Gastrocnemius medialis (tissue), 4 donors: ENCODE measurements at regions not wholly inside any gene's neighbourhood (a gene's known extent, or its start where the extent isn't known, plus 50 kb on each side); places are given as distances from the start of the nearest gene placed in this dataset.

ENCODE experiments used
- ATAC-seq, 2 donors: fragments of 150-250 bp; one replicate each; pipeline ENCODE4 v1.9.1; 2016
- DNase-seq, 2 donors: peaks; one replicate each; pipeline ENCODE4 v3.0.0-alpha.2; 2019
- H3K27ac ChIP-seq, 4 donors: fragments of 200-600 bp; sonication (generic); 1 replicate in 1 of 4; 2 replicates in 3 of 4; pipeline ENCODE4 v1.5.1; 2016 to 2018; ENCODE audit warnings: mild to moderate bottlenecking in 2 of 4, moderate library complexity in 1 of 4
- H3K27me3 ChIP-seq, 3 donors: fragments of 200-600 bp; sonication (generic) in 2 of 3; 1 replicate in 1 of 3; 2 replicates in 2 of 3; pipeline versions ENCODE4 v1.5.1 to v1.6.0; 2016 to 2019; ENCODE audit warnings: mild to moderate bottlenecking in 1 of 3, moderate library complexity in 1 of 3
- H3K36me3 ChIP-seq, 2 donors: fragments of 200-600 bp; sonication (generic) in 1 of 2; one replicate each; pipeline ENCODE4 v1.5.1; 2017 to 2018
- H3K4me1 ChIP-seq, 2 donors: fragments of 200-600 bp; sonication (generic) in 1 of 2; one replicate each; pipeline ENCODE4 v1.5.1; 2016 to 2017; ENCODE audit warnings: mild to moderate bottlenecking in 2 of 2
- H3K4me3 ChIP-seq, 4 donors: fragments of 200-600 bp; sonication (generic) in 3 of 4; 1 replicate in 1 of 4; 2 replicates in 3 of 4; pipeline ENCODE4 v1.5.1; 2016 to 2019; ENCODE audit warnings: mild to moderate bottlenecking in 2 of 4
- H3K9me3 ChIP-seq, 3 donors: fragments of 200-600 bp; sonication (generic) in 2 of 3; 1 replicate in 1 of 3; 2 replicates in 2 of 3; pipeline ENCODE4 v1.5.1; 2016 to 2019
- CTCF ChIP-seq, 5 experiments: fragments of 450-650 bp in 3 of 5; fragments of 200-600 bp in 2 of 5; sonication (generic) in 2 of 5; IDR thresholded peaks in 4 of 5; conservative IDR thresholded peaks in 1 of 5; 1 replicate in 4 of 5; 2 replicates in 1 of 5; pipeline ENCODE4 v1.5.1; 2016 to 2019; ENCODE audit warnings: antibody characterized with exemption in 5 of 5, mild to moderate bottlenecking in 3 of 5, moderate library complexity in 3 of 5
- POLR2A ChIP-seq, 2 donors: fragments of 450-650 bp; IDR thresholded peaks; one replicate each; pipeline ENCODE4 v1.6.1; 2017; ENCODE audit warnings: antibody characterized with exemption in 2 of 2, mild to moderate bottlenecking in 2 of 2, moderate library complexity in 2 of 2
- in situ Hi-C, 4 donors: fragments of 200-750 bp; cut with MboI; loops; one replicate each; pipeline versions ENCODE4 v1.15.0 to v1.8.0; 2017; ENCODE audit warnings: low sequenced_read_pairs in 4 of 4
- intact Hi-C: fragments of 100-400 bp; cut with DNase I; formaldehyde crosslinking; loops from one replicate; pipeline ENCODE4 v1.15.1; 2023; ENCODE audit warnings: low total_unique reads

DNA sequence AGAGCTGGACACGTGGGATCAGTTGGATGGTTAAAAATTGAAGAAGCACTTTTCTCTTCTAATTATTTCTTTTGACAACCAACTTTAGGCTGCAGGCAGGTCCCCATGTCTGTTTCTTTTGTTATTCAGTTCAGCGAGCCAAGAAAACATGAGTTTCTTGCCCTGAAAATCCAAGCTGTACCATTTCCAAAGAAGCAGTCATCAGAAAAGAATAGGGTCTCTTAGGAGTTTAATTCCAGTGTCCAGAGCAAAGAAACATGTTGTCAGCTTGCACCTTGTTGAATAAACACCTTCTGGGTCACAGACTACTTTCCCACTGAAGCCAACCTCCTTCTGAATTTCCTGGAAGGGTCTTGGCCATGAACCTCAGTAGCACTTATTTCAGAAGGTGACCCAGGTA lies 170.5 kb upstream of the COPS8 start:
- H3K27me3 ChIP-seq, result no peaks in the 10 kb centered on the region
- ATAC-seq (no peak), DNase-seq (no peak)
- H3K4me1 ChIP-seq, result no peaks in the 10 kb centered on the region
- no peak for TF ChIP-seq CTCF (IDR thresholded peaks at IDR 0.05 in 4 of 5, conservative IDR thresholded peaks at IDR 0.05 in 1 of 5)
- no peak for TF ChIP-seq POLR2A (IDR thresholded peaks at IDR 0.05)
- intact Hi-C loops (no loop called here), in situ Hi-C loops (no loop called here)
- no peak overlapping the region for H3K4me3 ChIP-seq
- no peaks in the 10 kb centered on the region for H3K36me3 ChIP-seq
- H3K9me3 ChIP-seq, result no peaks in the 10 kb centered on the region
- no peak overlapping the region for H3K27ac ChIP-seq

- Histone ChIP-seq H3K36me3 (no peaks in the 10 kb centered on the region), H3K4me3 (no peak overlapping the region), H3K9me3 (no peaks in the 10 kb centered on the region), H3K4me1 (no peaks in the 10 kb centered on the region), H3K27ac (no peak overlapping the region), H3K27me3 (peaks cover 0 to 2% (median 0%) of the 10 kb centered on the region in 3 donors)
- DNase-seq, result no peak
- intact Hi-C loops, result no loop called here
- in situ Hi-C loops, result no loop called here
- no peak for TF ChIP-seq CTCF (IDR thresholded peaks at IDR 0.05 in 4 of 5, conservative IDR thresholded peaks at IDR 0.05 in 1 of 5)
- ATAC-seq, result no peak
Measured at GRCh38 chr2:236915726-236916125, 170.0 kb upstream of the COPS8 start.

DNA sequence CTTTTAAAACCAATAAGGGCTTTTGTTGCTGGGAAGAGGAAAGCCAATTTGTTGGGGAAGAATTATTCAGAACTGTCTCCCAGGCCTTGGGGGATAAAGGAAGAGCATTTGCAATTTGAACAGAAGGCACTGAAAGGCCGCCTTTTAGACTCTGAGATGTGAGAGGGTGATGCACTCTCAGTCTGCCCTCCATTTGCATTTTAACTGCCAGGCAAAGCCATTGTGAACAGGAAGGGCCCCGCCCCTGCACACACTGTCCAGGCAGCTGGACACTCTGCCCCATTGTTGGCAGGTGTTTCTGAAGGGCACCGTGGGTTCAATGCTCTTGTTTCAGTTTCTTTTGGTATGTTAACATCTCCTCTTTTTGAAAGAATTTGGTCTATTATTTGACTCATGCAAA lies 169.5 kb upstream of the COPS8 start:
- intact Hi-C loops, result no loop called here
- in situ Hi-C loops, result no loop called here

DNA sequence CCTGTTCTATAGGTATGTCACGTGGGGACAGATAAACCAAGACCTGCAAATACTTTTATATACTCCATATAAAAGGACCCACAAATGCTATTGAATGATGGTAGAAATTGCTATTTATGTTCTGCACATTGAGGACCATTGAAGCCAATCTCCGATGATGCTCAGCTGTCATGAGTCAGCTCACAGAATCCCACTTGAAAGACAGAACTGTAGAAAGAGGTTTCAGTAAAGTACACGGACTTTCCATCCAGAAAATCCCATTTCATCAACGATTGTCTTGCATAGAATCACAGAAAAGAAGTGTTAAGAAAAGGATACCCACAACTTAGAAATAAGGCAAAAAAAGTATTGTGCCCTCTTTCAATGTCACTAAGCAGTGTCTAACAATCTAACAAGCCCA lies 169.0 kb upstream of the COPS8 start:
- intact Hi-C loops, result no loop called here
- in situ Hi-C loops, result no loop called here

More for the DNA sequence above, 169.5 kb upstream of the COPS8 start:
- Histone ChIP-seq H3K27me3 (peaks cover 0 to 2% (median 0%) of the 10 kb centered on the region in 3 donors), H3K4me3 (no peak overlapping the region), H3K27ac (no peak overlapping the region), H3K9me3 (no peaks in the 10 kb centered on the region), H3K4me1 (no peaks in the 10 kb centered on the region), H3K36me3 (no peaks in the 10 kb centered on the region)
- DNase-seq (no peak), ATAC-seq (no peak)
- TF ChIP-seq POLR2A (IDR thresholded peaks at IDR 0.05), result no peak
- no peak for TF ChIP-seq CTCF (IDR thresholded peaks at IDR 0.05 in 4 of 5, conservative IDR thresholded peaks at IDR 0.05 in 1 of 5)

More for the DNA sequence above, 169.0 kb upstream of the COPS8 start:
- no peaks in the 10 kb centered on the region for H3K4me1 ChIP-seq
- H3K9me3 ChIP-seq, result no peaks in the 10 kb centered on the region
- H3K27me3 ChIP-seq, result peaks cover 0 to 2% (median 0%) of the 10 kb centered on the region in 3 donors
- TF ChIP-seq POLR2A (IDR thresholded peaks at IDR 0.05) (no peak), CTCF (IDR thresholded peaks at IDR 0.05 in 4 of 5, conservative IDR thresholded peaks at IDR 0.05 in 1 of 5) (no peak)
- DNase-seq (no peak), ATAC-seq (no peak)
- H3K27ac ChIP-seq, result no peak overlapping the region
- no peak overlapping the region for H3K4me3 ChIP-seq
- no peaks in the 10 kb centered on the region for H3K36me3 ChIP-seq
